ENCODE measurements at regions not wholly inside any gene's neighbourhood (a gene's known extent, or its start where the extent isn't known, plus 50 kb on each side); places are given as distances from the start of the nearest gene placed in this dataset.
"Not testable (repeated sequence)": the region's sequence is repeated elsewhere in the genome, so short reads cannot be mapped to it uniquely, and the experiment has no call there.

DNA sequence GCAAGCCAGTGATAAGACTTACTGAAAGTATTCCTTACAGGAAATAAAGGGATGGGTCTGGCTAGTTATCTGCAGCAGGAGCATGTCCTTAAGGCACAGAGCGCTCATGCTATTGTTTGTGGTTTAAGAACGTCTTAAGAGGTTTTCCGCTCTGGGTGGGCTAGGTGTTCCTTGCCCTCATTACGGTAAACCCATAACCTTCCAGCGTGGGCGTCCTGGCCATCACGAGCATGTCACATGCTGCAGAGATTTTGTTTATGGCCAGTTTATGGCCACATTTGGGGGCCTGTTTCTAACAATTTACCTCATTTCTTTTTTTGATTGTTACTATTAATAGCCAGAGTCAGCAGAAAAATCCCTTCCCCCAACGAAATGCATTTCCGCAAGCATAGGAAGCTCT lies 61.0 kb upstream of the TNK2 start:
- H3K36me3 ChIP-seq (ENCODE audit: insufficient read depth, low read length) = peaks cover 13% of the 10 kb centered on the region
- not testable (repeated sequence) for H3K4me1 Mint-ChIP-seq (ENCODE audit: low read depth, unreplicated experiment); H3K4me1 ChIP-seq (ENCODE audit: insufficient read depth, low read length); H3K27me3 Mint-ChIP-seq (ENCODE audit: low read depth, unreplicated experiment); H3K4me2 ChIP-seq (ENCODE audit: low read length); H3K27ac Mint-ChIP-seq (ENCODE audit: unreplicated experiment); H4K20me1 ChIP-seq (ENCODE audit: insufficient read depth, low read length); H3K79me2 ChIP-seq (ENCODE audit: insufficient read depth, low read length); H2AFZ ChIP-seq (ENCODE audit: low read depth, low read length); H3K9me3 Mint-ChIP-seq (ENCODE audit: unreplicated experiment); DNase-seq (ENCODE audit: low read depth); H3K4me3 Mint-ChIP-seq (ENCODE audit: unreplicated experiment); H3K27ac ChIP-seq (ENCODE audit: low read depth, low read length); H3K9ac ChIP-seq (ENCODE audit: low read length); H3K9me3 ChIP-seq (ENCODE audit: insufficient read depth, low read depth, low read length); H3K4me3 ChIP-seq (ENCODE audit: insufficient read depth, low read depth, low read length); FAIRE-seq; H3K27me3 ChIP-seq (ENCODE audit: insufficient read depth, low read length)
- H3K36me3 Mint-ChIP-seq (ENCODE audit: low read depth, unreplicated experiment) = peaks cover 21% of the 10 kb centered on the region

DNA sequence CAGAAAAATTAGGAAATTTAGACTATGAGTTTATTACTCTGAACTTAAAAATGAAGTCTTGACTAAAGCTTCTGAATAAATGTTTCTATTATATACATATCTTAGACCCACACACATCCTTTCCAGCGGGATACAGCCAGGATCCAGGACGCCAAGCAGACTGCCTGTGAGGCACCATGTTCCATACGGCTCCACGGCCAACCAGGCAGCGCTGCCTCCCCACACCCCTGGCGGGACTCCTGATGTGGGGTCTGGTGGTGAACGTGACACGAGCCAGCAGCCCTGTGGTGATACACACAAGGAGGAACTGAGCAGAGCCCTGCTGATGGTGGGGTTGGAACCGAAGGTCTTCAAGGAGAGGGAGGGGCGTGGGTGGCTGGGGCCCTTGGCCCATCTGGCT lies 59.8 kb upstream of the TNK2 start:
- not testable (repeated sequence) for H3K27me3 Mint-ChIP-seq (ENCODE audit: low read depth, unreplicated experiment); H3K27ac Mint-ChIP-seq (ENCODE audit: unreplicated experiment); FAIRE-seq; H3K9me3 ChIP-seq (ENCODE audit: insufficient read depth, low read depth, low read length); H3K9me3 Mint-ChIP-seq (ENCODE audit: unreplicated experiment); H4K20me1 ChIP-seq (ENCODE audit: insufficient read depth, low read length); H3K4me1 ChIP-seq (ENCODE audit: insufficient read depth, low read length); H3K4me3 Mint-ChIP-seq (ENCODE audit: unreplicated experiment); H3K79me2 ChIP-seq (ENCODE audit: insufficient read depth, low read length); H3K4me2 ChIP-seq (ENCODE audit: low read length); H3K9ac ChIP-seq (ENCODE audit: low read length); H2AFZ ChIP-seq (ENCODE audit: low read depth, low read length); H3K4me1 Mint-ChIP-seq (ENCODE audit: low read depth, unreplicated experiment); H3K4me3 ChIP-seq (ENCODE audit: insufficient read depth, low read depth, low read length); H3K27me3 ChIP-seq (ENCODE audit: insufficient read depth, low read length); H3K27ac ChIP-seq (ENCODE audit: low read depth, low read length); DNase-seq (ENCODE audit: low read depth)
- H3K36me3 Mint-ChIP-seq (ENCODE audit: low read depth, unreplicated experiment) = peaks cover 22% of the 10 kb centered on the region
- H3K36me3 ChIP-seq (ENCODE audit: insufficient read depth, low read length) = peaks cover 13% of the 10 kb centered on the region

DNA sequence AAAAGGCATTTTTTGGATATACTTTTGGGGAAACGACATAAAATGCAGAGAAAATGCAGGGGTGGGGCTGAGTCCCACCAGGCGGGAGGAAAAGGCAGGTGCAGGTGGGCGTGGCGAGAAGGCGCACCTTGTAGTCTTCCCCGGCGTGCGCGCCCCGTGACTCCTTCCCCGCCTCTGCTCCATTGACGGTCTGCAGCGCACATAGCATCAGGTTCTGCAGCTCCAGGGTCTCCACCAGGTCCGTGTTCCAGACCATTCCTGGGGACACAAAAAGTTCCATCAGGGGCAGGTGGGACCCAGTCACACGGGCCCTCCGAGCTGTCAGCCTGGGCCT lies 59.0 kb upstream of the TNK2 start:
- H3K4me3 Mint-ChIP-seq (ENCODE audit: unreplicated experiment); H3K27me3 Mint-ChIP-seq (ENCODE audit: low read depth, unreplicated experiment); FAIRE-seq; H3K9ac ChIP-seq (ENCODE audit: low read length); H3K4me1 ChIP-seq (ENCODE audit: insufficient read depth, low read length); H3K27ac Mint-ChIP-seq (ENCODE audit: unreplicated experiment); H3K4me3 ChIP-seq (ENCODE audit: insufficient read depth, low read depth, low read length); H3K9me3 Mint-ChIP-seq (ENCODE audit: unreplicated experiment); H4K20me1 ChIP-seq (ENCODE audit: insufficient read depth, low read length); H2AFZ ChIP-seq (ENCODE audit: low read depth, low read length); H3K4me1 Mint-ChIP-seq (ENCODE audit: low read depth, unreplicated experiment); DNase-seq (ENCODE audit: low read depth); H3K9me3 ChIP-seq (ENCODE audit: insufficient read depth, low read depth, low read length); H3K79me2 ChIP-seq (ENCODE audit: insufficient read depth, low read length); H3K4me2 ChIP-seq (ENCODE audit: low read length); H3K27ac ChIP-seq (ENCODE audit: low read depth, low read length); H3K27me3 ChIP-seq (ENCODE audit: insufficient read depth, low read length): not testable (repeated sequence)
- peaks cover 25% of the 10 kb centered on the region for H3K36me3 Mint-ChIP-seq (ENCODE audit: low read depth, unreplicated experiment)
- peaks cover 15% of the 10 kb centered on the region for H3K36me3 ChIP-seq (ENCODE audit: insufficient read depth, low read length)

DNA sequence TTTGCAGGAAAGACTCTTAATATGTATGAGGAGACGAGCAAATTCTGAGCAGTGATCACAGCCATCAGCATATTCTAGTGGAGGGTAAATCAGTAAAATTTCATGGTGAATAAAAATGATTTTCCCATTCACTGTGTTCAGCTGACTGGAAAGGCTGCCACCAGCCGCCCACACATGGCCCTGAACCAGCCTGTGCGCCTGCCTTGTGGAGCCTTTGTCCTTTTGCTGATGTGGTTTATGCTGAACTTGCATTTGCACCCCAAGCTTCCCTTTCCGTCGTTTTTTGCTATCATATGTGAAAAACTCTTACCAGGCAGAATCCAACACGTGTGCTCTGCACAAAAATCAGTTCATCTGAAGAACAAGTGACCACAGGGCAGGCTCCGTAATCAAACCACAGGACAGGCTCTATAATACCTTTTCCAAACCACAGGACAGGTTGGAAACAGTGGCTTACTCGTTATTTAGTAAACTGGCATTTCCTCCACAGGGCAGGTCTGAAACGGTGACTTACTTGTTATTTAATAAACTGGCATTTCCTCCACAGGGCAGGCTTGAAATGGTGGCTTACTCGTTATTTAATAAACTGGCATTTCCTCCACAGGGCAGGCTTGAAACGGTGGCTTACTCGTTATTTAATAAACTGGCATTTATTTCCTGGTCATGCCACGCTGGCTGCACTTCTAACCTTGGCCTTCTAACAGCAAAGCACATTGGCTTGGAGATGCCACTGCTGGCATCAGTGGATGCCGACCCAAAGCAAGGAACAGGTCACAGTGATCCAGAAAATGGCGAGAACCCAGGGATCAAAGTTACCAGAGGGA lies 58.4 kb upstream of the TNK2 start:
- H3K79me2 ChIP-seq (ENCODE audit: insufficient read depth, low read length); H3K4me1 ChIP-seq (ENCODE audit: insufficient read depth, low read length); H3K9ac ChIP-seq (ENCODE audit: low read length); H3K9me3 ChIP-seq (ENCODE audit: insufficient read depth, low read depth, low read length); H2AFZ ChIP-seq (ENCODE audit: low read depth, low read length); H3K27ac ChIP-seq (ENCODE audit: low read depth, low read length); FAIRE-seq; H3K27me3 ChIP-seq (ENCODE audit: insufficient read depth, low read length); H3K27ac Mint-ChIP-seq (ENCODE audit: unreplicated experiment); H3K4me3 Mint-ChIP-seq (ENCODE audit: unreplicated experiment); H3K4me3 ChIP-seq (ENCODE audit: insufficient read depth, low read depth, low read length); H4K20me1 ChIP-seq (ENCODE audit: insufficient read depth, low read length); H3K9me3 Mint-ChIP-seq (ENCODE audit: unreplicated experiment); H3K4me1 Mint-ChIP-seq (ENCODE audit: low read depth, unreplicated experiment); H3K27me3 Mint-ChIP-seq (ENCODE audit: low read depth, unreplicated experiment); DNase-seq (ENCODE audit: low read depth); H3K4me2 ChIP-seq (ENCODE audit: low read length): not testable (repeated sequence)
- H3K36me3 Mint-ChIP-seq (ENCODE audit: low read depth, unreplicated experiment) = peaks cover 26% of the 10 kb centered on the region
- H3K36me3 ChIP-seq (ENCODE audit: insufficient read depth, low read length) = peaks cover 15% of the 10 kb centered on the region

DNA sequence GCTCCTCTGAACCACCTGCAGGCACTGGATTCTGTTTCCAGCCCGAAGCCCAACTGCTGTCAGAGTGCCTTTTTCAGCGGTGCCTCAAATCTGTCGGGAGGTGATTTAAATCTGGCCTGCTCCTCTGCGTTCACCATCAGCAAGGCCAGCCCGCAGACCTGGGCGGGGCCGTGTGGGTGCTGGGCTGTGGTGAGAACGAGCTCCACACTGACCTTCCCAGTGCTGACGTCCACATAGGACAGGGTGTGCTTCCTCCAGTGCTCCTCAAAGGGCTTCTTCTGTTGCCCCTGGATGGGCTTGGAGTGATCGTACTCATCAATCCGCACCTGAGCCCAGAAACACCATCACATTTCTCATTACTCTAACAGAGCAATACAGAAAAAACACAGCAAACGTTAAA lies 56.9 kb upstream of the TNK2 start:
- H4K20me1 ChIP-seq (ENCODE audit: insufficient read depth, low read length); H3K4me3 Mint-ChIP-seq (ENCODE audit: unreplicated experiment); DNase-seq (ENCODE audit: low read depth); H3K4me3 ChIP-seq (ENCODE audit: insufficient read depth, low read depth, low read length); H3K4me1 Mint-ChIP-seq (ENCODE audit: low read depth, unreplicated experiment); H3K27ac Mint-ChIP-seq (ENCODE audit: unreplicated experiment); H2AFZ ChIP-seq (ENCODE audit: low read depth, low read length); H3K9ac ChIP-seq (ENCODE audit: low read length); H3K9me3 ChIP-seq (ENCODE audit: insufficient read depth, low read depth, low read length); H3K9me3 Mint-ChIP-seq (ENCODE audit: unreplicated experiment); H3K27ac ChIP-seq (ENCODE audit: low read depth, low read length); FAIRE-seq; H3K4me2 ChIP-seq (ENCODE audit: low read length); H3K27me3 ChIP-seq (ENCODE audit: insufficient read depth, low read length); H3K36me3 ChIP-seq (ENCODE audit: insufficient read depth, low read length); H3K79me2 ChIP-seq (ENCODE audit: insufficient read depth, low read length); H3K4me1 ChIP-seq (ENCODE audit: insufficient read depth, low read length); H3K27me3 Mint-ChIP-seq (ENCODE audit: low read depth, unreplicated experiment): not testable (repeated sequence)
- peaks cover 33% of the 10 kb centered on the region for H3K36me3 Mint-ChIP-seq (ENCODE audit: low read depth, unreplicated experiment)

DNA sequence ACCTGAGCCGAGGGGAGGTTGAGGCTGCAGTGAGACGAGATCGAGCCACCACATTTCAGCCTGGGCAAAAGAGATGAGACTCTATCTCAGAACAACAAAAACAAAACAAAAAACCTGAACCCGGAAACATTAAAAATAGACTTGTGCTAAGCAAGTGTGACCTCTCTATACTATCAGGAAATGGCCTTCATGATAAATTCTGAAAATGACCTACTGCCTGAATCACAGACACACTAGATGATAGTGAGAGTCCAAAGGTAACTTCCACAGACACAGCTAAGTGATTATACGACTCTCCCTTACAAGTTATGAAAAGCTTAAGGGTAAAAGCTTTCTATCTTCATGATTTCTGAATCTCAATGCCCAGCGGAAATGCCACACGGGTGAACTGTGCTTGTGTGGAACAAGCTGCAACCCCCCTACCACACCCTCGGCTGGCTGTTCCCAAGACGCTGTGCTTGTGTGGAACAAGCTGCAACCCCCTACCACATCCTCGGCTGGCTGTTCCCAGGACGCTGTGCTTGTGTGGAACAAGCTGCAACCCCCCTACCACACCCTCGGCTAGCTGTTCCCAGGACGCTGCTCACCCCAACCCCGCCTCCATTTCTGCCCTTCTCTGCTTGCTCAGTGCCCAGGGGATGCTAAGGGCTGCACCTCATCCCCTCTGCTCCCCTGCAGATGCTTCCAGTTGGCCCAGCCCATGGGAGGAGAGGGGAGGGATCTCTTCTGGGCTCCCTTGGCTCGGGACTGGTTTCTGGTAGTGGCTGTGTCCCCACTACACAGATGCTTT lies 56.2 kb upstream of the TNK2 start:
- not testable (repeated sequence) for H3K4me3 ChIP-seq (ENCODE audit: insufficient read depth, low read depth, low read length); H3K4me1 ChIP-seq (ENCODE audit: insufficient read depth, low read length); H3K79me2 ChIP-seq (ENCODE audit: insufficient read depth, low read length); H3K9ac ChIP-seq (ENCODE audit: low read length); FAIRE-seq; H3K27me3 ChIP-seq (ENCODE audit: insufficient read depth, low read length); H3K9me3 ChIP-seq (ENCODE audit: insufficient read depth, low read depth, low read length); DNase-seq (ENCODE audit: low read depth); H3K27ac ChIP-seq (ENCODE audit: low read depth, low read length); H3K9me3 Mint-ChIP-seq (ENCODE audit: unreplicated experiment); H3K27ac Mint-ChIP-seq (ENCODE audit: unreplicated experiment); H3K36me3 ChIP-seq (ENCODE audit: insufficient read depth, low read length); H3K4me2 ChIP-seq (ENCODE audit: low read length); H2AFZ ChIP-seq (ENCODE audit: low read depth, low read length); H3K4me1 Mint-ChIP-seq (ENCODE audit: low read depth, unreplicated experiment); H3K4me3 Mint-ChIP-seq (ENCODE audit: unreplicated experiment); H4K20me1 ChIP-seq (ENCODE audit: insufficient read depth, low read length); H3K27me3 Mint-ChIP-seq (ENCODE audit: low read depth, unreplicated experiment)
- H3K36me3 Mint-ChIP-seq (ENCODE audit: low read depth, unreplicated experiment) = peaks cover 29% of the 10 kb centered on the region

All from astrocyte (in vitro differentiated cells and primary cell).